GM23248 (cell line): ENCODE measurements at regions not wholly inside any gene's neighbourhood (a gene's known extent, or its start where the extent isn't known, plus 50 kb on each side); places are given as distances from the start of the nearest gene placed in this dataset.
"Not testable (repeated sequence)": the region's sequence is repeated elsewhere in the genome, so short reads cannot be mapped to it uniquely, and the experiment has no call there.

Source experiments
- DNase-seq: peaks from one replicate; pipeline ENCODE4 v3.0.0-alpha.2; 2015
- H2AFZ ChIP-seq: fragments of 200-600 bp; sonication (generic); 2 replicates; pipeline ENCODE4 v1.6.1; 2016; ENCODE audit warnings: antibody characterized with exemption
- H3F3A ChIP-seq: fragments of 200-600 bp; sonication (generic); 2 replicates; pipeline ENCODE4 v1.6.1; 2016; ENCODE audit warnings: mild to moderate bottlenecking, antibody characterized with exemption, mixed run types; ENCODE audit not compliant: insufficient read depth
- H3K27ac ChIP-seq: fragments of 200-600 bp; sonication (generic); 2 replicates; pipeline ENCODE4 v1.5.1; 2016; ENCODE audit warnings: mild to moderate bottlenecking
- H3K27me3 ChIP-seq: fragments of 200-600 bp; sonication (generic); replicated peaks from 2 replicates; pipeline ENCODE4 v1.6.1; 2016; ENCODE audit warnings: mild to moderate bottlenecking; ENCODE audit not compliant: insufficient read depth
- H3K36me3 ChIP-seq: fragments of 200-600 bp; sonication (generic); 2 replicates; pipeline ENCODE4 v1.6.1; 2016; ENCODE audit warnings: low read depth, mild to moderate bottlenecking
- H3K4me1 ChIP-seq: fragments of 200-600 bp; sonication (generic); 2 replicates; pipeline ENCODE4 v1.6.1; 2016; ENCODE audit warnings: mild to moderate bottlenecking; ENCODE audit not compliant: insufficient read depth
- H3K4me2 ChIP-seq: fragments of 200-600 bp; sonication (generic); one replicate; pipeline ENCODE4 v1.6.1; 2016; ENCODE audit warnings: mild to moderate bottlenecking; ENCODE audit not compliant: unreplicated experiment
- H3K4me3 ChIP-seq: fragments of 200-600 bp; sonication (generic); 2 replicates; pipeline ENCODE4 v1.5.1; 2016; ENCODE audit warnings: mild to moderate bottlenecking
- H3K79me2 ChIP-seq: fragments of 200-600 bp; sonication (generic); 2 replicates; pipeline ENCODE4 v1.6.1; 2016; ENCODE audit warnings: mild to moderate bottlenecking; ENCODE audit not compliant: insufficient read depth
- H3K9ac ChIP-seq: fragments of 200-600 bp; sonication (generic); 2 replicates; pipeline ENCODE4 v1.6.1; 2016; ENCODE audit warnings: mild to moderate bottlenecking
- H3K9me2 ChIP-seq: fragments of 200-600 bp; sonication (generic); 2 replicates; pipeline ENCODE4 v1.6.1; 2016; ENCODE audit warnings: mixed run types, mild to moderate bottlenecking, moderate library complexity; ENCODE audit not compliant: insufficient read depth
- H3K9me3 ChIP-seq: fragments of 200-600 bp; sonication (generic); one replicate; pipeline ENCODE4 v1.6.1; 2017; ENCODE audit warnings: low read depth
- H4K20me1 ChIP-seq: fragments of 200-600 bp; sonication (generic); 2 replicates; pipeline ENCODE4 v1.6.0; 2016; ENCODE audit not compliant: insufficient read depth
- EZH2 ChIP-seq: fragments of 200-600 bp; sonication (generic); IDR thresholded peaks from 2 replicates; pipeline ENCODE4 v1.6.1; 2018; ENCODE audit warnings: antibody characterized with exemption, mild to moderate bottlenecking; ENCODE audit not compliant: insufficient read depth, poor library complexity, severe bottlenecking
- EZH2phosphoT487 ChIP-seq: fragments of 200-600 bp; sonication (generic); IDR thresholded peaks from 2 replicates; pipeline ENCODE4 v1.6.1; 2018; ENCODE audit warnings: antibody characterized with exemption, moderate library complexity, mild to moderate bottlenecking, low read depth; ENCODE audit not compliant: insufficient read depth
- WGBS, 2 experiments: methylation state at CpG; one replicate each; pipeline ENCODE4 v1.1.6; 2015 to 2017; ENCODE audit warnings: low lambda C conversion rate in 2 of 2, low coverage in 1 of 2; ENCODE audit errors: missing lambda C conversion rate in 2 of 2; 5-methylcytosine and 5-hydroxymethylcytosine counted together
- in situ Hi-C: fragments of 300-500 bp; cut with MboI; formaldehyde crosslinking; loops from 2 replicates; pipeline ENCODE4 v1.15.0; 2020

DNA sequence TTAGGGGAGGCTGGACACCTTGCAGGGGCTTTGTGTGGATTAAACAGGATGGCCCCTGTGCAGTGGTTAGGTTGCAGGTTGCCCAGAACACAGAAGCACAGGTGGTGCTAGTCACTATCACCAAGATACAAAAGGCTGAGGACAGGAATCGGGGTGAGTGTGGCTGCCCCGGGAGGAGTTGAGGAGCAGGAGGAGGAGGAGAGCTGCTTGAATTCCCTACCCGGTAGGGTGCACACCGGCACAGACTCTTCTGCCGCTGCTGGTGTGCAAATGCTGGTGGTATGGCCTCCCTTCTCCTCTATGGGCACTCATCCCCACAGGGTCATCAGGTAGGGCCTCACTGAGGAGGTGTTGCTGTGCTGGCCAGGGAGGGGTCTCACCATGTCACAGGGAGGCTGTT lies 67.5 kb upstream of the SMAD6 start:
- TF ChIP-seq EZH2phosphoT487 (no peak), EZH2 (no peak)
- Histone ChIP-seq H3K4me2 (no peak overlapping the region), H3K9ac (no peak overlapping the region), H3K27ac (no peak overlapping the region), H3K36me3 (no peaks in the 10 kb centered on the region), H3K9me2 (no peaks in the 10 kb centered on the region), H4K20me1 (no peaks in the 10 kb centered on the region), H3K4me1 (no peaks in the 10 kb centered on the region), H3K27me3 (no peaks in the 10 kb centered on the region), H3K79me2 (no peaks in the 10 kb centered on the region), H3K9me3 (no peaks in the 10 kb centered on the region), H2AFZ (no peak overlapping the region), H3F3A (no peaks in the 10 kb centered on the region), H3K4me3 (no peak overlapping the region)
- in situ Hi-C loops: no loop called here
- DNase-seq: no peak
- WGBS, 2 experiments: 80 to 85% methylated on average over 5 of the region's 5 CpGs

DNA sequence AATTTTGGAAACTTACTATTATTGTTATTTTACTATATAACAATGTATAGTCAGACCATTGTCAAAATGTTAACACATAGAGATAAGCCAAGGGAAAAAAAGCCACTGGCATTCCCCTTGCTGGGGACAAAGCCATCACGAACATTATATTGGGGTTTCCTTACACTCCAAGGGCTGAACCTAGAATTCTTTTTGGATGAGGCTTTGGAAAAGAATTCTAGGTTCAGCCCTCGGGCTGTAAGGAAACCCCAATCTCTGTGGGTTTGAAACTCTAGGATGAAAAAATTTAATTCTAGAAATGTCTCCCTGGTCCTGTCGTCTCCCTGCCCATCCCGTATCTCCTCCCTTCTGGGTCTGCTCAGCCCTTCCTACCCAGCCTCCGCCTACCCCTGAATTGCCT lies 67.0 kb upstream of the SMAD6 start:
- H3F3A ChIP-seq: no peaks in the 10 kb centered on the region
- no peaks in the 10 kb centered on the region for H3K36me3 ChIP-seq
- H3K4me3 ChIP-seq: no peak overlapping the region
- no peaks in the 10 kb centered on the region for H3K27me3 ChIP-seq
- in situ Hi-C loops: no loop called here
- no peak overlapping the region for H2AFZ ChIP-seq
- no peaks in the 10 kb centered on the region for H3K9me2 ChIP-seq
- H3K79me2 ChIP-seq: no peaks in the 10 kb centered on the region
- DNase-seq: no peak
- H3K9me3 ChIP-seq: no peaks in the 10 kb centered on the region
- H3K27ac ChIP-seq: no peak overlapping the region
- H4K20me1 ChIP-seq: no peaks in the 10 kb centered on the region
- 80 to 87% methylated on average over 5 of the region's 5 CpGs for WGBS, 2 experiments
- H3K4me2 ChIP-seq: no peak overlapping the region
- H3K9ac ChIP-seq: no peak overlapping the region
- H3K4me1 ChIP-seq: no peaks in the 10 kb centered on the region
- TF ChIP-seq EZH2 (no peak), EZH2phosphoT487 (no peak)

DNA sequence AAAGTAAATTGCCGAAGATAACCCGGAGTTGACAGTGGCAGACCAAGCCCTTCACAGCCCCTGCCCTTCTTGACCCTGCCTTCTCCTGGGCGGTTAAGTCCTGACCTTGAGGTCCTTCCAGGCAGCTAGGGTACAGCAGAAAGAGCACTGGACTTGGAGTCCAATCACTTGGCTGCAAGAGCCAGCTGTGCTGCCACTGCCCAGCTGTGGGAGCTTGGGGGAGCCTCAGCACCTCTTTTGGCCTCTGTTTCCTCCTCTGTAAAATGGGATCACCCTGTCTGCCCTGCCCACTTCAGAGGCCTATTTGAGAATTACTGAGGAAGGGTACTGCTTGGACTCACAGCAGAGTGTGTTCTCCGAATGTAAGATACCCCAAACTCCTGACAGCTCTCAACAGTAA lies 66.2 kb upstream of the SMAD6 start:
- Histone ChIP-seq H3F3A (no peaks in the 10 kb centered on the region), H3K4me1 (no peaks in the 10 kb centered on the region), H3K9me2 (no peaks in the 10 kb centered on the region), H4K20me1 (no peaks in the 10 kb centered on the region), H3K27ac (no peak overlapping the region), H3K4me2 (no peak overlapping the region), H2AFZ (no peak overlapping the region), H3K27me3 (no peaks in the 10 kb centered on the region), H3K36me3 (no peaks in the 10 kb centered on the region), H3K9ac (no peak overlapping the region), H3K4me3 (no peak overlapping the region), H3K79me2 (no peaks in the 10 kb centered on the region), H3K9me3 (no peaks in the 10 kb centered on the region)
- WGBS, 2 experiments: 93% methylated on average over 4 of the region's 4 CpGs
- in situ Hi-C loops: no loop called here
- TF ChIP-seq EZH2phosphoT487: no peak
- TF ChIP-seq EZH2: no peak
- DNase-seq: no peak

- H3K27ac ChIP-seq, H3K4me1 ChIP-seq, H3K4me2 ChIP-seq, H3K9me3 ChIP-seq, H3K36me3 ChIP-seq, H3F3A ChIP-seq, H2AFZ ChIP-seq, H3K9me2 ChIP-seq, H4K20me1 ChIP-seq, H3K79me2 ChIP-seq, in situ Hi-C loops, DNase-seq, H3K4me3 ChIP-seq, H3K9ac ChIP-seq, H3K27me3 ChIP-seq: not testable (repeated sequence)
- 80 to 86% methylated on average over 9 of the region's 9 CpGs for WGBS, 2 experiments
These were observed 65.0 kb upstream of the SMAD6 start for GRCh38 chr15:66637044-66637443.

DNA sequence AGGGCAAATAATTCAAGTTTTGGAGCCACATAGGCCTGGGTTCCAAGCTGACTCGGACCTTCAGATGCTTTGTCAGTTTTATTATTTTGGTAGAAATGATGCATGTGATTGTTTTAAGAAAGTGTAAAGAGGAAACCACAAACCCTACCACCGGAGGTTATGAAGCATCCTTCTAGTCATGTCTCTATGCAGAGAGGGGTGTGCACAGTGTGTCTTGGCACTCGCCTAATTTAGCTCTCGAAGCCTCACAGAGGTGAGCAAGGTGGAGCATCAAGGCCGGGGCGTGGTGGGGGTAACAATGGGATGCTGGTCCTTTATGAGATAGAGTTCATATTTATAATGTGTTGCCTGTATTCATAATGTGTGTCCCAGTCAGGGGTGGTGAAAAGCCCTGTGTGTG lies 63.7 kb upstream of the SMAD6 start:
- Histone ChIP-seq H3K36me3 (no peaks in the 10 kb centered on the region), H3K4me3 (no peak overlapping the region), H3K79me2 (no peaks in the 10 kb centered on the region), H3K27me3 (no peaks in the 10 kb centered on the region), H3F3A (no peaks in the 10 kb centered on the region), H3K27ac (no peak overlapping the region), H3K9me2 (no peaks in the 10 kb centered on the region), H4K20me1 (no peaks in the 10 kb centered on the region), H3K4me2 (no peak overlapping the region), H3K4me1 (no peaks in the 10 kb centered on the region), H2AFZ (no peak overlapping the region), H3K9me3 (no peaks in the 10 kb centered on the region), H3K9ac (no peak overlapping the region)
- no peak for DNase-seq
- in situ Hi-C loops: no loop called here
- WGBS, 2 experiments: 70 to 72% methylated on average over 6 of the region's 6 CpGs
- no peak for TF ChIP-seq EZH2phosphoT487
- TF ChIP-seq EZH2: no peak
